ENCODE measurements at regions not wholly inside any gene's neighbourhood (a gene's known extent, or its start where the extent isn't known, plus 50 kb on each side); places are given as distances from the start of the nearest gene placed in this dataset.

DNA sequence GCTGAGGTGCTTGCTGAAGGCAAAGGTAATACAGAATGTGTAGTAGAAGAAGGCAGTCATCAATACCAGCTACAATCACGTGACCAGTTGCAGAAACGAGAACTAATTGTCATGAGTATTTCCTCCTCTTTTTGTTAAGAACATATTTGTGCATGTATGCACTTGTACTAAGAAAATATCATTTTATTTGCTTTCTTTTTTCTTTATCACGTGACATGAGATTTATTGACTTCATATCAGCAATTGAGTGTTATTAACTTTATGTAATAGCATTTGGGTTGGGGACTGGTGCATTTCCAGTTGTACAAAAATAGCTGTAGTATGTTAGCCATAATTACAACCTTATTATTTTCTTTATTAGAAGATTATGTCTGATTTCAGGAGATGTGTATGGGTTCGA, 90.0 kb downstream of the MAGEE1 start:
- no peak overlapping the region for H2BK20ac ChIP-seq (ENCODE audit: low read depth, low read length)
- no peaks in the 10 kb centered on the region for H4K20me1 ChIP-seq (ENCODE audit: insufficient read depth, low read length)
- no peak overlapping the region for H2BK120ac ChIP-seq (ENCODE audit: low read depth, low read length)
- WGBS, 2 experiments (ENCODE audit: extremely low coverage in 2 of 2, insufficient read length in 1 of 2) = no CpG with 5 or more reads among the region's 4 CpGs
- no peak overlapping the region for H3K23ac ChIP-seq (ENCODE audit: low read depth, low read length)
- H2BK5ac ChIP-seq (ENCODE audit: low read depth, low read length, poor library complexity, severe bottlenecking) = no peak overlapping the region
- DNase-seq (no peak), ATAC-seq (ENCODE audit: low read depth) (no peak)
- no peak overlapping the region for H2BK15ac ChIP-seq (ENCODE audit: low read depth, low read length)
- POLR2A ChIA-PET (ENCODE audit: unreplicated experiment) = no interaction called here
- H3K4me2 ChIP-seq (ENCODE audit: low read depth, low read length) = no peak overlapping the region
- no TSS peak for BruUV-seq (replicated peaks)
- TF ChIP-seq MAFK (IDR thresholded peaks at IDR 0.05; ENCODE audit: low read depth, low read length) (no peak), CEBPB (IDR thresholded peaks at IDR 0.05; ENCODE audit: low read depth, low read length) (no peak), ELK1 (IDR thresholded peaks at IDR 0.05; ENCODE audit: borderline replicate concordance, low read depth, low read length) (no peak), CHD1 (IDR thresholded peaks at IDR 0.05; ENCODE audit: low read depth, low read length) (no peak), FOS (IDR thresholded peaks at IDR 0.05; ENCODE audit: low read depth, low read length) (no peak), NFE2L2 (IDR thresholded peaks at IDR 0.05; ENCODE audit: low read depth, low read length) (no peak), RFX5 (IDR thresholded peaks at IDR 0.05; ENCODE audit: low read depth, low read length) (no peak), RAD21 (IDR thresholded peaks at IDR 0.05; ENCODE audit: low read length) (no peak), SMC3 (IDR thresholded peaks at IDR 0.05; ENCODE audit: low read depth, low read length) (no peak), BHLHE40 (IDR thresholded peaks at IDR 0.05; ENCODE audit: low read depth, low read length) (no peak), CTCF (conservative IDR thresholded peaks at IDR 0.05; ENCODE audit: low read depth, low read length) (no peak), RCOR1 (IDR thresholded peaks at IDR 0.05; ENCODE audit: insufficient replicate concordance, low read length) (no peak), MXI1 (IDR thresholded peaks at IDR 0.05; ENCODE audit: borderline replicate concordance, low read depth, low read length) (no peak), POLR2A (IDR thresholded peaks at IDR 0.05; ENCODE audit: low read depth, low read length) (no peak), USF2 (IDR thresholded peaks at IDR 0.05; ENCODE audit: low read depth, low read length) (no peak; the same call in 1 of the 2 replicates), MAZ (IDR thresholded peaks at IDR 0.05; ENCODE audit: borderline replicate concordance, low read depth, low read length) (no peak)
- H3K18ac ChIP-seq (ENCODE audit: low read depth, low read length) = no peak overlapping the region
- no peak overlapping the region for H4K91ac ChIP-seq (ENCODE audit: insufficient read depth, low read depth, low read length)
- H3K27me3 ChIP-seq (ENCODE audit: control insufficient read depth, insufficient read depth, low read length) = no peaks in the 10 kb centered on the region; the same call in 1 of the 2 replicates
- no peak overlapping the region for H3K14ac ChIP-seq (replicated peaks; ENCODE audit: low read depth, low read length)
- H4K5ac ChIP-seq (ENCODE audit: low read depth, low read length) = no peak overlapping the region
- no peak overlapping the region for H3K4ac ChIP-seq (ENCODE audit: low read depth, low read length)
- no peak overlapping the region for H3K56ac ChIP-seq (ENCODE audit: extremely low read depth, insufficient read depth, low read length)
- intact Hi-C loops (cut with micrococcal nuclease) = no loop called here
- no peaks in the 10 kb centered on the region for H3K9me1 ChIP-seq (ENCODE audit: insufficient read depth, low read length)
- H3K4me1 ChIP-seq (ENCODE audit: control insufficient read depth, insufficient read depth, low read length) = no peaks in the 10 kb centered on the region
- H3K79me1 ChIP-seq (ENCODE audit: low read depth in 1 of 2, low read length in 2 of 2) = no peaks in the 10 kb centered on the region
- dilution Hi-C loops (cut with HindIII; ENCODE audit: low sequenced_read_pairs, unreplicated experiment) = no loop called here
- H3K36me3 ChIP-seq (ENCODE audit: control insufficient read depth, insufficient read depth, low read length) = no peaks in the 10 kb centered on the region
- no peak overlapping the region for H3K9ac ChIP-seq (ENCODE audit: low read depth, low read length)
- H4K8ac ChIP-seq (ENCODE audit: low read depth in 2 of 2, low read length in 2 of 2) = no peak overlapping the region
- H2AK9ac ChIP-seq (replicated peaks; ENCODE audit: low read depth, low read length, poor library complexity) = no peak overlapping the region
- CTCF ChIA-PET = no interaction called here
- H3K4me3 ChIP-seq (ENCODE audit: insufficient read depth, low read depth, low read length) = no peak overlapping the region
- in situ Hi-C loops (cut with MboI; ENCODE audit: low sequenced_read_pairs) = no loop called here
- no peak overlapping the region for H2AK5ac ChIP-seq (ENCODE audit: low read depth, low read length)
- H3K9me3 ChIP-seq (ENCODE audit: control insufficient read depth, insufficient read depth, low read length) = peaks cover 7% of the 10 kb centered on the region; the same call in 1 of the 2 replicates
- H2AFZ ChIP-seq (replicated peaks; ENCODE audit: low read length, poor library complexity) = no peak overlapping the region
- H3K27ac ChIP-seq (ENCODE audit: insufficient read depth, low read length) = no peak overlapping the region

Data from IMR-90 (cell line).